GM23248 (cell line): ENCODE measurements at regions not wholly inside any gene's neighbourhood (a gene's known extent, or its start where the extent isn't known, plus 50 kb on each side); places are given as distances from the start of the nearest gene placed in this dataset.

Experiments used
- EZH2 ChIP-seq: fragments of 200-600 bp; sonication (generic); IDR thresholded peaks from 2 replicates; pipeline ENCODE4 v1.6.1; 2018; ENCODE audit warnings: antibody characterized with exemption, mild to moderate bottlenecking; ENCODE audit not compliant: insufficient read depth, poor library complexity, severe bottlenecking
- EZH2phosphoT487 ChIP-seq: fragments of 200-600 bp; sonication (generic); IDR thresholded peaks from 2 replicates; pipeline ENCODE4 v1.6.1; 2018; ENCODE audit warnings: antibody characterized with exemption, moderate library complexity, mild to moderate bottlenecking, low read depth; ENCODE audit not compliant: insufficient read depth

- no peak for TF ChIP-seq EZH2
- no peak for TF ChIP-seq EZH2phosphoT487
Measured at GRCh38 chr2:139271879-139272278, 491.7 kb upstream of the NXPH2 start.
